Pancreas (tissue), 10 donors: ENCODE measurements at regions not wholly inside any gene's neighbourhood (a gene's known extent, or its start where the extent isn't known, plus 50 kb on each side); places are given as distances from the start of the nearest gene placed in this dataset.

Source experiments
- ATAC-seq, 4 donors: fragments of 200-7000 bp; cut with Tn5 transposase; one replicate each; pipeline versions ENCODE4 v1.8.0 to v1.9.1; 2020; ENCODE audit warnings: mild to moderate bottlenecking in 4 of 4, moderate library complexity in 4 of 4
- DNase-seq, 6 donors: peaks; one replicate each; pipeline ENCODE4 v3.0.0-alpha.2; 2020
- FAIRE-seq: peaks from 2 replicates; lab custom pipeline; 2012; peaks lifted over from hg19 to GRCh38; lab: Jason Lieb, UNC
- H3K27ac ChIP-seq, 4 donors: fragments of 200-600 bp; sonication (generic); 1 replicate in 3 of 4; 2 replicates in 1 of 4; pipeline versions ENCODE4 v1.5.0 to v1.8.0; 2020
- H3K27me3 ChIP-seq, 4 donors: fragments of 200-600 bp; one replicate each; pipeline ENCODE4 v1.8.0; 2021
- H3K36me3 ChIP-seq, 3 donors: fragments of 200-600 bp; sonication (generic) in 1 of 3; one replicate each; pipeline versions ENCODE4 v1.5.0 to v1.8.0; 2020 to 2021
- H3K4me1 ChIP-seq, 3 donors: fragments of 200-600 bp; one replicate each; pipeline ENCODE4 v1.8.0; 2021
- H3K4me3 ChIP-seq, 4 donors: fragments of 200-600 bp; sonication (generic) in 2 of 4; one replicate each; pipeline versions ENCODE4 v1.5.0 to v1.8.0; 2020 to 2021
- H3K9me3 ChIP-seq, 4 donors: fragments of 200-600 bp; one replicate each; pipeline ENCODE4 v1.8.0; 2021
- WGBS, 2 donors: extraction: QIAGEN DNeasy Blood & Tissue Kit; methylation state at CpG; one replicate each; pipeline ENCODE4 v1.1.7; 2013; 5-methylcytosine and 5-hydroxymethylcytosine counted together
- intact Hi-C, 3 donors: fragments of 100-400 bp; cut with DNase I; formaldehyde crosslinking; loops; one replicate each; pipeline versions ENCODE4 v1.11.1 to v1.14.2; 2022
- TF ChIP-seq, protein P1 (sequence below), 4 donors: fragments of 200-600 bp; sonication (generic) in 3 of 4; IDR thresholded peaks; one replicate each; pipeline versions ENCODE4 v1.5.0 to v1.8.0; 2021; ENCODE audit warnings: antibody characterized with exemption in 4 of 4
- donor health status: healthy with polysubstance abuse.
- donor health status: DM: no; HTN: no; CAD: no; lungs with moderate emphysema.
- donor health status: DM: no; HTN: no; CAD: no.
- donor health status: control.
- donor health status: control.
- donor health status: Bipolar disorder and iron deficiency.
- donor health status: DM: yes; HTN: yes; CAD: no.
- donor health status: DM: no; HTN: no; CAD: no.
- donor health status: DM: no; HTN: no; CAD: no.
- donor health status: DM: yes; HTN: yes; CAD: no.

DNA sequence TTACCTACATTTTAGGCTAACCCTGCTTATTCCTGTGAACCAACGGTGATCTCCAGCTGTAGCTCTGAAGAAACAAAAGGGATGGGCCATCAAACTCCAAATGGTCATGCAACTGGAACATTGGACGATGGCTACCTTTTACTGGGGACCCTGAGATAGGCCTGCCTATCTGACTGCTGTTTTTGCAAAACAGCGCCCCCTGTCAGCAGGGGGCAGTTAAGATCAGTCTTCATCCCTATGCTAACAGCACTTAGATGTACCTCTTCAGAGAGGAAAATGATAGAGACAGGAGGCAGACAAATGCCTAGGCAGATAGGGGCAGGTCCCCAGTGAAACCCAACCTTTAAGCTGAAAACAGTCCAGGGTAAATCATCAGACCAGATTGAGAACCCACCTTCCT is 1085.4 kb upstream of the SORCS1 start:
- Histone ChIP-seq H3K4me1 (no peaks in the 10 kb centered on the region), H3K4me3 (no peak overlapping the region), H3K36me3 (no peaks in the 10 kb centered on the region), H3K27me3 (no peaks in the 10 kb centered on the region), H3K9me3 (no peaks in the 10 kb centered on the region), H3K27ac (no peak overlapping the region)
- DNase-seq (no peak), FAIRE-seq (no peak), ATAC-seq (no peak)
- TF ChIP-seq, protein P1, sequence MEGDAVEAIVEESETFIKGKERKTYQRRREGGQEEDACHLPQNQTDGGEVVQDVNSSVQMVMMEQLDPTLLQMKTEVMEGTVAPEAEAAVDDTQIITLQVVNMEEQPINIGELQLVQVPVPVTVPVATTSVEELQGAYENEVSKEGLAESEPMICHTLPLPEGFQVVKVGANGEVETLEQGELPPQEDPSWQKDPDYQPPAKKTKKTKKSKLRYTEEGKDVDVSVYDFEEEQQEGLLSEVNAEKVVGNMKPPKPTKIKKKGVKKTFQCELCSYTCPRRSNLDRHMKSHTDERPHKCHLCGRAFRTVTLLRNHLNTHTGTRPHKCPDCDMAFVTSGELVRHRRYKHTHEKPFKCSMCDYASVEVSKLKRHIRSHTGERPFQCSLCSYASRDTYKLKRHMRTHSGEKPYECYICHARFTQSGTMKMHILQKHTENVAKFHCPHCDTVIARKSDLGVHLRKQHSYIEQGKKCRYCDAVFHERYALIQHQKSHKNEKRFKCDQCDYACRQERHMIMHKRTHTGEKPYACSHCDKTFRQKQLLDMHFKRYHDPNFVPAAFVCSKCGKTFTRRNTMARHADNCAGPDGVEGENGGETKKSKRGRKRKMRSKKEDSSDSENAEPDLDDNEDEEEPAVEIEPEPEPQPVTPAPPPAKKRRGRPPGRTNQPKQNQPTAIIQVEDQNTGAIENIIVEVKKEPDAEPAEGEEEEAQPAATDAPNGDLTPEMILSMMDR (IDR thresholded peaks at IDR 0.05): no peak
- intact Hi-C loops: no loop called here
- WGBS, 2 donors: 58 to 70% methylated on average over 3 of the region's 3 CpGs

DNA sequence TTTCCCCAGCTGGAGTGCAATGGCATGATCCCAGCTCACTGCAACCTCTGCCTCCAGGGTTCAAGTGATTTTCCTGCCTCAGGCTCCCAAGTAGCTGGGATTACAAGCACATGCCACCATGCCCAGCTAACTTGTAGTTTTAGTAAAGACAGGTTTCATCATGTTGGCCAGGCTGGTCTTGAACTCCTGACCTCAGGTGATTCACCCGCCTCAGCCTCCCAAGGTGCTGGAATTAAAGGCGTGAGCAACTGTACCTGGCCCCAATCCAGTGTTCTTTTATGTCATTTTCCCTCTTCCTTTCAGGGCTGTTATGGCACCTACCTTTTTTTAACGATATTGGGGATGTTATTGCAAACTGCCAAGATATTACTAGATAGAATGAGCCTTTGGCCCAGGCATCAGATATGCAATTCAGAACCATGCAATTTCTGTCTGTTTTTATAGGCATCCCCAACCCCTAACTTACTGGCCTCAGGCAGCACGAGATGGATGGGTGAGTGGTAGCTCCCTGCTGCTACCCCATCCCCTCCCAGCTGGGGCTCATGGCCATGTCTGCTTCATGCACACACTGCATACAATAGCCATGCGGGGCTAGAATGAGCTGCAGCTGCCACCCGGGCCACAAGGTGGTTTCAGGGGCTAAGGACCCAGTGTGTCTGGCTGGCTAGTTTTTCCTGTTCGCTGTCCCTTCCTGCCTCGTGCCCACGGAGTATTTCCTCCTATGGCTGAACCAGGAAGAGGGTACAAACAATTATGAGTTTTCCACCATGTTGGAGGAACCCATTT is 1080.1 kb upstream of the SORCS1 start:
- FAIRE-seq (no peak), DNase-seq (peak in 1 of 6 donors; percentile 9), ATAC-seq (no peak)
- H3K36me3 ChIP-seq: no peaks in the 10 kb centered on the region
- intact Hi-C loops: no loop called here
- H3K27ac ChIP-seq: no peak overlapping the region
- no peaks in the 10 kb centered on the region for H3K4me1 ChIP-seq
- H3K27me3 ChIP-seq: no peaks in the 10 kb centered on the region
- TF ChIP-seq, protein P1 (IDR thresholded peaks at IDR 0.05): no peak
- H3K9me3 ChIP-seq: no peaks in the 10 kb centered on the region
- H3K4me3 ChIP-seq: no peak overlapping the region
- WGBS, 2 donors: 67 to 68% methylated on average over 9 of the region's 9 CpGs

DNA sequence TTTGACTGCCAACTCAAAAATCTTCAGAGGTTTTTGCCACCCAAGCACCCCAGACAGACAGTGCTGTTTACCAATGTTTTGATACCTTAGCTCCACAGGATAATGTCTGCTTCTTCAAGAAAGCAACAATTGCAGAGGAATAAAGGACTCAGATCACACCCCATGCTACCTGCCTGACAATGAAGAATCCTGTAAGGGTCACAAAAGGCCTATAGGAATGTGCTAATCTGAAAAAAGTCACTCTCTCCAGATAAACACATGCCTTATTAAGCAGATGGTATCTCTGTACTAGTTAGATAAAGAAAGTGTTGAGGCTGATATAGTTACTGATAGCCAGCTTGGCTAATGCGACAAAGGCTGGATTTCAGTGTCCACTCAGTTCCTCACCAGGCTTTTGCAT is 1076.7 kb upstream of the SORCS1 start:
- WGBS, 2 donors: 56 to 65% methylated on average over 1 of the region's 1 CpG
- FAIRE-seq: no peak

DNA sequence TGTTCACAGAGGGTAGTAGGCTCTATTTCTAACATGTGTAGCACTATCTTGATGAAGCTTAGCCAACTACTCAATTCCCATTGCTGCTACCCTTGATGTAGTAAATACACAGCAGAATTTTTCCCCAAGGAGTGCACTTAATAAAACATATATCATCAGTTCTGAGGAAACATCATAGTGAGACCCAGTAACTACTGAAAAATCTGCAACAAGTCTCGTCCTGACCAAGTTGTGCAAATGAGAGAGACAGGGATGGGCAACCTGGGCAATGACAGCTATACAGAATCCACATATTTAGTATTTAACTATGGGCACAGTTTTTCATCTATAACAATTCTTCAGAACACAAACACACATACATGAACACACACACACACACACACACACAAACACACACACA is 1073.8 kb upstream of the SORCS1 start:
- H3K9me3 ChIP-seq: no peaks in the 10 kb centered on the region
- H3K27me3 ChIP-seq: no peaks in the 10 kb centered on the region
- no peaks in the 10 kb centered on the region for H3K4me1 ChIP-seq
- ATAC-seq: no peak
- H3K27ac ChIP-seq: no peak overlapping the region
- DNase-seq: no peak
- FAIRE-seq: no peak
- H3K36me3 ChIP-seq: no peaks in the 10 kb centered on the region
- no peak overlapping the region for H3K4me3 ChIP-seq
- WGBS, 2 donors: 36 to 38% methylated on average over 1 of the region's 1 CpG
- TF ChIP-seq, protein P1 (IDR thresholded peaks at IDR 0.05): no peak
- intact Hi-C loops: no loop called here

More for the DNA sequence above, 1076.7 kb upstream of the SORCS1 start:
- Histone ChIP-seq H3K27ac (no peak overlapping the region), H3K9me3 (no peaks in the 10 kb centered on the region), H3K36me3 (no peaks in the 10 kb centered on the region), H3K27me3 (no peaks in the 10 kb centered on the region), H3K4me1 (no peaks in the 10 kb centered on the region), H3K4me3 (no peak overlapping the region)
- intact Hi-C loops: no loop called here
- DNase-seq: no peak
- no peak for ATAC-seq
- TF ChIP-seq, protein P1 (IDR thresholded peaks at IDR 0.05): no peak

DNA sequence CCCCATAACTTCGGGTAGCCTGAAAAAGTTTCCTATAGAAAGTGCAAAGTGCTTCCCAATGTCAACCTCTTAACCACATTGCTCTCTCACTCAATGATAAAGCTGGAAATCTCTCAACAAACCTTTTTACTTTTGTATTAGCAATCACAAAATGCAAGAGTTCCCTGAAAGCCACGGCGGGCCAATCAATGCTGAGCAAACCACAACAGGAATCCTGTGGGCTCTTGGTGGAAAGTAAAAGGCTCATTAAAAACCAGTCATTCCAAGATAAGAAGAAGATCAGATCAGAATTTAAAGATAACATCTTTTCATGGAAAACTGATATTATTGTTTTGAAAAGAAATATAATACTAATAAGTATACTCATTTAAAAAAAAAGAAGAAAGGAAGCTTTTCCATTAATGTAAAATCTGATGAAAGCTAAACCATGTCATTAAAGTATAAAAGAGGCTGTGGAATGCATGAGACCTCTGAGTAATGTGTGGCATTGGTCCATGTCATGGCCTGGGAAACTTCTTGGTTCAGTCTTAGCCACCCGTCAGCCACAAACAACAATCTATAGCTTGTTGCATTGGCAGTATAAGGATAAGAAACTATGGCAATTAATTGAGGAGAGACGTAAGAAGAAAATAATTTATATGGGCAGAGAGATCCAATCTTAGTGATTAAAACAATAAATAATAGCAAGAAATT is 1066.1 kb upstream of the SORCS1 start:
- intact Hi-C loops: no loop called here
- DNase-seq (no peak), ATAC-seq (no peak), FAIRE-seq (no peak)
- Histone ChIP-seq H3K36me3 (no peaks in the 10 kb centered on the region), H3K4me1 (no peaks in the 10 kb centered on the region), H3K4me3 (no peak overlapping the region), H3K9me3 (no peaks in the 10 kb centered on the region), H3K27me3 (no peaks in the 10 kb centered on the region), H3K27ac (no peak overlapping the region)
- WGBS, 2 donors: 50 to 55% methylated on average over 5 of the region's 5 CpGs
- TF ChIP-seq, protein P1 (IDR thresholded peaks at IDR 0.05): no peak
